GM21723 (cell line): ENCODE measurements at regions not wholly inside any gene's neighbourhood (a gene's known extent, or its start where the extent isn't known, plus 50 kb on each side); places are given as distances from the start of the nearest gene placed in this dataset.

ENCODE experiments used
- ATAC-seq: cut with Tn5 transposase; IDR thresholded peaks from one replicate; pipeline ENCODE4 v1.9.1; 2021; ENCODE audit warnings: mild to moderate bottlenecking, moderate library complexity; ENCODE audit not compliant: unreplicated experiment

- no peak for ATAC-seq
Observed at GRCh38 chr2:139359818-139360217, 579.6 kb upstream of the NXPH2 start.

DNA sequence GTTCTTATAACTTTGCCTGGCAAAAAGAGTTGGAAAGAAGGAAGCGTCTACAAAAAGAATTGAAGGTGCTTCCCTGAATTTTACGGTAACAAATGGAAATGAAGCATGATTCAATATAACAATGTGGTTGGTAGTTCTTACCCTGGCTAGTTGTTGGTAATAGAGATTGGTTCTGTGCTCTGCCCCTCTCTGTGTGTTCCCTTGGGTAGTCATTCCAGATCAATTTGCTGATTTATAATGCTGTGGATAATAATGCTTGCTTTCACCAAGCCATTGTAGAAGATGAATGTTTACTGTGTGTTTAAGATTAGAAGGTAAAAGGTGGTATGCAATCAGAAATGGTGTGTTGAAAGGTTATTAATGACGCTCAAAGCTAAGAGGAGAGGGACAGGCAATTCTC lies 577.8 kb upstream of the NXPH2 start:
- ATAC-seq, result no peak

- no peak for ATAC-seq
Observed at GRCh38 chr2:139354518-139354917, 574.3 kb upstream of the NXPH2 start.

DNA sequence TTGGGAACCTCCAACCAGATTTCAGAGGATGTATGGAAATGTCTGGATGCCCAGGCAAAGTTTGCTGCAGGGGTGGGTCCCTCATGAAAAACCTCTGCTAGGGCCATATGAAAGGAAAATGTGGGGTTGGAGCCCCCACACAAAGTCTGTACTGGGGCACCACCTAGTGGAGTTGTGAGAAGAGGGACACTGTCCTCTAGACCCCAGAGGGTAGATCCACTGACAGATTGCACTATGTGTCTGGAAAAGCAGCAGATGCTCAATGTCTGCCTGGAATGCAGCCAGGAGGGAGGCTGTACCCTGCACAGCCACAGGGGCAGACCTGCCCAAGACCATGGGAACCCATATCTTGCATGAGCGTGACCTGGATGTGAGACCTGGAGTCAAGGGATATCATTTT lies 573.7 kb upstream of the NXPH2 start:
- no peak for ATAC-seq

DNA sequence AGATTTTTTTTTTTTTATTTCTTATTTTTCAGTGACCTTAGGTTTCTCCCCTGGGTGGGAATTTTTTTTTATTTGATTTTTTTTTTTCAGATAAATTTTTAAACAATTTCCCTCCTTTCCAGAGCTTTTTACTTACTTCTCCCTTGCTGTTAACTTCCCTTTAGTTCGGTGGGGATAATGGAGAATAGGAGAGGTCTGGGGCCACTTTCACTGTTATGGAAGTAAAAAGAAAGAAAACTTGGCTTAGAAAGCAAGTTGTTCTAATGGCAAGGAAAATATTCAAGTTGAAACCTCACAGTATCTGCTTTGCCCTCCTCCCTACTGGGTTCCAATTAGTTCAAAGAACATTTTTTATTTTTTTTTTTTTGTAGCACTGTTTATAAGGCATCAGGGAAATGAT lies 537.1 kb upstream of the NXPH2 start:
- ATAC-seq, result no peak

DNA sequence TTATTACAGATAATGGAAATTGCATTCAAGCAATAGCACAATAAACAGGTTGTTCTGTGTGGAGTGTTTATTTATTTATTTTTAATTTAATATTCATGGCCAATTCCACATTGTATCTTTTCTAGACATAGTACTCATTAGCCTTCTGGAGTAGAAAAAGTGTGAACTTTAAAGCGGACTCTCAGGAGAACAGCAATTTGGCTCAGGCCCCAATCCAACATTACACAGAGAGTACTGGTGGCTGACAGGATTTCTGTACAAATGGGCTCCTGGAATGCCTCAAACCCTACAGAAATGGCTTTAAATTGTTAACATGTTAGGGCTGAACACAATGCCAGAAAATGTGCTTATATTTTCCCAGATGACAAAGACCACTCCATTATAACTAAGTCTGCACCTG lies 533.9 kb upstream of the NXPH2 start:
- no peak for ATAC-seq

DNA sequence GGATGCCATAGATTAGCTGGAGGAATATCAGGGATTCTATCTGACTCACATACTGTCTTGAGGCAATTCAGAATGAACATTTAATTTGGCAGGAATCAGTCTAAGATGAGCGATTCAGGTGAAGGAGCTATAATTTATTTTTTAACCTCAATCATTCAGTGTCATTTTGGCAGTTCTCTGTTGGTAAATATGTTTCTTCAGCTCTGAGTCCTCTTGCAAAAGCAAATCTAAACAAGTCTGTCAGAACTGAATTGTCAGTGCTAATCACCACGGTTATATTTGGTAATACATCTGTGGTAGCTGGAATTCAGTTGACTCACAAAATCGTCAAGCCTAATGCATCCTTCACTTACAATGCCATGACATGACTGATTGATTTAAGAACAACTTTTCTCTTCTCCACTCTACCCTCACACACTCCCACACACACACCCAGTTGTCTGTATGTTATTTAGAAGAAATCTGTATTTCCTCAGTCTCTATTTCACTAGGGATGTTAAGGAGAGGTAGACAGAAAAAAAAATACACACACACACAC lies 516.6 kb upstream of the NXPH2 start:
- ATAC-seq, result no peak

- ATAC-seq, result no peak
Observed at GRCh38 chr2:139293992-139294548, 513.9 kb upstream of the NXPH2 start.

GRCh38 chr2:139281124-139281523 lies 500.9 kb upstream of the NXPH2 start:
- ATAC-seq, result no peak

GRCh38 chr2:139271879-139272278 lies 491.7 kb upstream of the NXPH2 start:
- no peak for ATAC-seq

DNA sequence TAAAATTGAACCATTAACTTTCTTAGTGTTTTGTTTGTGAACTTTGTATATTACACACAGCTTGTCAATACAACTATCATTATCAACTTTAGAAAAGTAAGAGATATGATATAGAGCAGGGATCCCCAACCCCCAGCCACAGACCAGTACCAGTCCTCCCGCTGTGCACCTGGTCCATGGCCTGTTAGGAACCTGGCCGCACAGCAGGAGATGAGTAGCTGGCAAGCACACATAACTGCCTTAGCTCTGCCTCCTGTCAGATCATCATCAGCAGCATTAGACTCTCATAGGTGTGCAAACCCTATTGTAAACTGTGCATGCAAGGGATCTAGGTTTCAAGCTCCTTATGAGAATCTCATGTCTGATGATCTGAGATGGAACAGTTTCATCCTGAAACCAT lies 491.0 kb upstream of the NXPH2 start:
- ATAC-seq, result no peak

DNA sequence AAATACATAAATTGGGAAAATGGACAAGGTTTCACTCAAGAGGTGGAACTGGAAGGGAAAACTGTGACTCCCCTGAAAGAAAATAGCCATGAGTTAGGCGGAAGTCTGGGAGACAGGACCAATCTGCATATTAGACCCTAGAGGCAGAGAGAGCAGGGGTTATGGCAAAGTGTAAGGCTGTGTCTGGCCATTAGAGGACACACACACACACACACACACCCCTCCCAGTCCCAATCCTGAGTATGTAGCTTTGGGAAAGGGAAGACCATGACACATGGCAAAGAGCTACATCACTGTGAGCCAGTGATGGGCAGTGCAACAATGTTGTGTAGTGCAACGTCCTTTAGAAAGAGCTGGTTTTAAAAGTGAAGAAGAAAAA lies 479.9 kb upstream of the NXPH2 start:
- no peak for ATAC-seq

- ATAC-seq, result no peak
Observed at GRCh38 chr2:139259422-139260051, 479.3 kb upstream of the NXPH2 start.

- ATAC-seq, result no peak
Observed at GRCh38 chr2:139241286-139241685, 461.1 kb upstream of the NXPH2 start.

- ATAC-seq, result no peak
Observed at GRCh38 chr2:139237023-139237422, 456.8 kb upstream of the NXPH2 start.

DNA sequence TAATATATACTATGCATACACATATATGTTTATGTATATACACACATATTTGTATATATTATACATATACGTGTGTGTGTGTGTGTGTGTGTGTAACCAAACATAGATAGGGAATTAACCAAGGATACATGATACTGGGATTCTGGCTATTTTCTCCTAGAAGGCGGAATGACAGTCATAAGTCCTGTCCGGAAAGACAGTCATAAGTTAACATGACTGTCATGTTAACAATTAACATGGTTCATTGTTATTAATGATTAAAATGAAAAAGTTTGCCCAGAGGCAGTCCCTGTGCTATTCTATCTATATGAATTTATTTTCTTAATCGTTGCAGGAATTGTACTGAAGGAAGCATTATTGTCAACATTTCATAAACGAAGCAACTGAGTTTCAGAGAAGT lies 450.7 kb upstream of the NXPH2 start:
- ATAC-seq, result no peak

GRCh38 chr2:139228276-139228675 lies 448.1 kb upstream of the NXPH2 start:
- no peak for ATAC-seq

- no peak for ATAC-seq
Observed at GRCh38 chr2:139225961-139226360, 445.8 kb upstream of the NXPH2 start.

DNA sequence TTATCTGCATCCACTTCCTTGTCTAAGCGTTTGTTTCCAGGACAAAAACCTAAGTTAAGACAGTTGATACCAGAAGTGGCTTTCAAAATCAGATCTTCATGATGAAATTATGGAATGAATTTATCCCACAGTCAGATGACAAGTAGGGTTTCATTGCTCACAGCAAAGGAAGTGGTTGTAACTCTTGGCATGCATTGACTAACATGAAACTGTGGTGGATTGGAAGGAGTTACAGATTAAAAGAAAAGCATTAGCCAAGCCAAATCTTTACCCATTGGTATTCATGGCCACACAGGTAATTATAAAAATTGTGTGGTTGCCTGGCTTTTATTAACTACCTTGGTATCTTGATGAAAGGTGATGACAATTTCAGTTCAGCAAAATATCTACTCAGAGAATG lies 438.0 kb upstream of the NXPH2 start:
- ATAC-seq, result no peak

DNA sequence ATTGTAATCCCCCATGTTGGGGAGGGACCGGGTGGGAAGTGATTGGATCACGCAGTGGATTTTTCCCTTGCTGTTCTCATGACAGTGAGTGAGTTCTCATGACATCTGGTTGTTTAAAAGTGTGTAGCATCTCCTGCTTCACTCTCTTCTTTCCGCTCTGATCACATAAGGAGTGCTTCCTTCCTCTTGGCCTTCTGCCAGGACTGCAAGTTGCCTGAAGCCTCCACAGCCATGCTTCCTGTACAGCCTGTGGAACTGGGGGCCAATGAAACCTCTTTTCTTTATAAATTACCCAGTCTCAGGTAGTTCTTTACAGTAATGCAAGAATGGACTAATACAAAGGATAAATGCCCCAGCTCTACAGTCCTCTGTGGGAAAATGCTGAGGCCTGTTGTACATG lies 437.5 kb upstream of the NXPH2 start:
- ATAC-seq, result no peak

DNA sequence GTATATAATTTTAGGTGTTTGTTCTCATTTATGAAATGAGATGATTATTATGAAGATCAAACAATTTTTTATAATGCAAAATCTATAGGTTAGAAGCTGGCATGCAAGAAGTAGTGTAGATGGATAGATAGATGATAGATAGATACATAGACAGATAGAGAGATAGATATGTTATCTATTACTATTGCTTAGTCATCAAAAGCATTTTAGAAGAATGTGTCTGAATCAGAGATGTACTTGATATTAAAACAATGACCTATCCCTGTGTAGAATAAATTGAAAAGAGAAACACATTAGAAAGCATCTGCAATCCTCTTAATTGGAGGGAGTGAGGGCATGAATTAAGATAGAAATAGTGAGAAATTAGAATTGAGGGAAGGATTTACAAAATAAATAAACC lies 436.2 kb upstream of the NXPH2 start:
- no peak for ATAC-seq

DNA sequence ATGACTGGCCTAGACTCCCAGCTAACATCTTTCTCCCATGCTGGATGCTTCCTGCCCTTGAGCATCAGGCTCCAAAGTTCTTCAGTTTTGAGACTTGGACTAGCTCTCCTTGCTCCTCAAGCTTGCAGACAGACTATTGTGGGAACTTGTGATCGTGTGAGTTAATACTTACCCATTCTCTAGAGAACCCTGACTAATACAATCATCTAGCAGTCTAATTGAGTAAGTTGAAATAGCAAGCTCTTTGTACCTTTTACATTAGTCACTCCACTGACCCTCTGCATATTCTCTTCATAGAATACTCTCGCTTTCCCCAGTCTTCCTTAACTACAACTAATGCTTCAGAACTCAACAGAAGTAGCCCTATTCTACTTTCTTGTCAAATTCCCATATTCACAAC lies 434.6 kb upstream of the NXPH2 start:
- no peak for ATAC-seq

DNA sequence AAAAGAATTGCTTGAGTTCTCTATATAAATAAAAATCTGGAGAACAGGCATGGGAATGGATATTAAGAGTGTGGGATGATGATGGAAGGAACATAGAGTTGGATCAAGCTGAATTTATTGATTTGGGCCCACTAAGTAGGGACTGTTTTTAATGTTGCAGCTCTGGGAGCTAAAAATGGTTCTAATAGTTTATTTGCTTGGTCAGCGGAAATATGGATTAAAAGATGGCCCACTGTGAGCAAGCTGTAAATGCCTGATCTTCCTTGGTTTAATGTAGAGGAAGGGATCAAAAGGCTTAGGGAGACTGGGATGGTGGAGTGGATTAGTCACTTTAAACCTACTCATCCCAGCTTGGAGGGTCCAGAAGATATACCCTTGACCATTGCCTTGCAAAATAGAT lies 429.4 kb upstream of the NXPH2 start:
- no peak for ATAC-seq
